Thoracic aorta (tissue), 2 donors: ENCODE measurements at regions not wholly inside any gene's neighbourhood (a gene's known extent, or its start where the extent isn't known, plus 50 kb on each side); places are given as distances from the start of the nearest gene placed in this dataset.

Experiments used
- ATAC-seq: fragments of 150-250 bp; one replicate; pipeline ENCODE4 v1.8.0; 2017; ENCODE audit warnings: low read depth; ENCODE audit not compliant: insufficient number of reproducible peaks, low FRiP score
- DNase-seq: peaks from one replicate; pipeline ENCODE4 v3.0.0-alpha.2; 2020; ENCODE audit warnings: low spot score
- H3K27ac ChIP-seq, 2 donors: fragments of 200-600 bp; sonication (generic); 1 replicate in 1 of 2; 2 replicates in 1 of 2; pipeline ENCODE4 v1.5.1; 2016; ENCODE audit warnings: mild to moderate bottlenecking in 2 of 2, moderate library complexity in 2 of 2
- H3K27me3 ChIP-seq: fragments of 200-600 bp; sonication (generic); replicated peaks from 2 replicates; pipeline ENCODE4 v1.6.0; 2016; ENCODE audit warnings: mild to moderate bottlenecking; ENCODE audit not compliant: insufficient read depth
- H3K36me3 ChIP-seq: fragments of 200-600 bp; sonication (generic); one replicate; pipeline ENCODE4 v1.5.1; 2016
- H3K4me1 ChIP-seq, 2 donors: fragments of 200-600 bp; sonication (generic); 1 replicate in 1 of 2; 2 replicates in 1 of 2; pipeline versions ENCODE4 v1.5.1 to v1.6.0; 2016; ENCODE audit warnings: low read depth in 2 of 2, mild to moderate bottlenecking in 1 of 2; ENCODE audit not compliant: control insufficient read depth in 1 of 2
- H3K4me3 ChIP-seq: fragments of 200-600 bp; sonication (generic); 2 replicates; pipeline ENCODE4 v1.5.1; 2016; ENCODE audit warnings: mild to moderate bottlenecking
- H3K9me3 ChIP-seq: fragments of 200-600 bp; sonication (generic); 2 replicates; pipeline ENCODE4 v1.5.1; 2016
- TF ChIP-seq, protein P1 (sequence below): fragments of 200-600 bp; sonication (generic); IDR thresholded peaks from one replicate; pipeline ENCODE4 v1.5.1; 2019; ENCODE audit warnings: antibody characterized with exemption

DNA sequence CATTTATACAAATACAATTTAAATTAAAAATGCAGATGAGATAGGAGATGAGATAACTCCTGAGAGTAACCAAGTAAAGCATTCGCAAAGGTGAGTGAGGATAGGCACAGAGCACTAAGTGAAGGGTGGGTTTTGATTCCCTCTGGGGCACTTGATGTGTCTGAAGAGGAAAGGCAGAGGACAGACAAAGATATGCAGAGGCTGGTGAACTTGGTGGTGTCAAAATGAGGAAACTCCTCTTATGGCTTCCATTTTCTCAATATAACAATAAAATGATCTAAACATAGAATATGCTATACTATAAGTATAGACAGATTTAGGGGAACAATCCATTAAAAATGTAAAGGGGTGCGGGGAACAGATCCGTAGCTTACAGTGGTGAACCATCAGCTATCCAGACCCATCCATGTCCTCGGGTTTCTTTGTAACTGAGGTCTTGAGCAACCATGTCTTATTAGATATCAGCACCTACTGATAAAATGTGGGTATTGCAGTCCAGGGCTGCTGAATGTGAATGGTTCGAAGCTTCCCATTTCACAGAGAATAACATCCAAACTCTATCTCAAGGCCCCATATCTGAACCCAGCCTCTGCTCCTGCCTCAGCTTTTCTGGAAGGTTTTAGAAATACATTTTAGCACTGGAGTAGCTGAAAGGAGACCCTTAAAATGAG lies 73.9 kb upstream of the SLC10A2 start:
- Histone ChIP-seq H3K9me3 (no peaks in the 10 kb centered on the region), H3K36me3 (no peaks in the 10 kb centered on the region), H3K4me3 (no peak overlapping the region), H3K4me1 (no peaks in the 10 kb centered on the region), H3K27me3 (no peaks in the 10 kb centered on the region), H3K27ac (no peak overlapping the region)
- DNase-seq (no peak), ATAC-seq (no peak)
- TF ChIP-seq, protein P1, sequence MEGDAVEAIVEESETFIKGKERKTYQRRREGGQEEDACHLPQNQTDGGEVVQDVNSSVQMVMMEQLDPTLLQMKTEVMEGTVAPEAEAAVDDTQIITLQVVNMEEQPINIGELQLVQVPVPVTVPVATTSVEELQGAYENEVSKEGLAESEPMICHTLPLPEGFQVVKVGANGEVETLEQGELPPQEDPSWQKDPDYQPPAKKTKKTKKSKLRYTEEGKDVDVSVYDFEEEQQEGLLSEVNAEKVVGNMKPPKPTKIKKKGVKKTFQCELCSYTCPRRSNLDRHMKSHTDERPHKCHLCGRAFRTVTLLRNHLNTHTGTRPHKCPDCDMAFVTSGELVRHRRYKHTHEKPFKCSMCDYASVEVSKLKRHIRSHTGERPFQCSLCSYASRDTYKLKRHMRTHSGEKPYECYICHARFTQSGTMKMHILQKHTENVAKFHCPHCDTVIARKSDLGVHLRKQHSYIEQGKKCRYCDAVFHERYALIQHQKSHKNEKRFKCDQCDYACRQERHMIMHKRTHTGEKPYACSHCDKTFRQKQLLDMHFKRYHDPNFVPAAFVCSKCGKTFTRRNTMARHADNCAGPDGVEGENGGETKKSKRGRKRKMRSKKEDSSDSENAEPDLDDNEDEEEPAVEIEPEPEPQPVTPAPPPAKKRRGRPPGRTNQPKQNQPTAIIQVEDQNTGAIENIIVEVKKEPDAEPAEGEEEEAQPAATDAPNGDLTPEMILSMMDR = no peak

DNA sequence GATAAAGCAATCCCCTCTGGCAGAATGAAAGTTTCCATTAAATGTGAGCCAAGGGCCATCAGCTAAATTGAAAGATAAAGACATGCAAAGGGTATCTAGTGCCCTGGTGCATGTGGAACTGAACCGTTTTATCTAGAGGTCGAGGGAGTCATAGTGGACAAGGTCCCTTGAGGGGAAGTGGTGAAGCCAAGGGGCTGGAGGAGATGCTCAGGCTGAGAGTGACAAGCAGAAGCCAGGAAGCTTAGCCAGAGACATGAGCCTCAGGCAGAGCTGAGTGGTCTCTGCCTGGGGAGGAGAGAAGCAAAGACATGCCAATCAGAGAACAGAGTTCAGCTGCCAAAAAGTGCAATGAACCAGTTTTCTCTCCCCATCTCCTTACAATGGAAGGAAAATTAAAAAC lies 68.1 kb upstream of the SLC10A2 start:
- no peak overlapping the region for H3K4me3 ChIP-seq
- H3K4me1 ChIP-seq = no peaks in the 10 kb centered on the region
- no peaks in the 10 kb centered on the region for H3K9me3 ChIP-seq
- TF ChIP-seq, protein P1 = no peak
- ATAC-seq (no peak), DNase-seq (no peak)
- no peaks in the 10 kb centered on the region for H3K36me3 ChIP-seq
- H3K27me3 ChIP-seq = no peaks in the 10 kb centered on the region
- no peak overlapping the region for H3K27ac ChIP-seq

DNA sequence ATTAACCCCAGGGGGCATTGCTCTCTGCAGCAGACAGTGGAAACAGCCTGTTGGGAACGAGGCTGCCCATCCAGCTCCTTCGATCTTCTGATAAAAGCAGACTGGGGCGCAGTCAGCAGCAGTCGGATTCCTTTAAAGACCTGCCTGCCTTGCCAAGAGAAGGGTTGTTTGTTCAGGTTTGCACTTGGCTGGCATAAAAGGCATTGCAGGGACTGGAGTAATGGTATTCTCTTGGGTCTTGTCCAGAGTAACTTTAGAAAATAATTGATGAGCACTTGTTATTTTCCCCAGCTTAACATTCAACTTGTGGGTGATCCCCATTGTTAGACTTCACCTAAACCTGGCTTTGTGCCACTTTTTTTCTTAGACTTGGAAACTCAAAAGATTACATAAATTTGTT lies 67.3 kb upstream of the SLC10A2 start:
- no peak for DNase-seq
- Histone ChIP-seq H3K4me1 (no peaks in the 10 kb centered on the region), H3K4me3 (no peak overlapping the region), H3K9me3 (no peaks in the 10 kb centered on the region), H3K36me3 (no peaks in the 10 kb centered on the region), H3K27me3 (no peaks in the 10 kb centered on the region), H3K27ac (no peak overlapping the region)
- ATAC-seq = no peak
- TF ChIP-seq, protein P1 = no peak

DNA sequence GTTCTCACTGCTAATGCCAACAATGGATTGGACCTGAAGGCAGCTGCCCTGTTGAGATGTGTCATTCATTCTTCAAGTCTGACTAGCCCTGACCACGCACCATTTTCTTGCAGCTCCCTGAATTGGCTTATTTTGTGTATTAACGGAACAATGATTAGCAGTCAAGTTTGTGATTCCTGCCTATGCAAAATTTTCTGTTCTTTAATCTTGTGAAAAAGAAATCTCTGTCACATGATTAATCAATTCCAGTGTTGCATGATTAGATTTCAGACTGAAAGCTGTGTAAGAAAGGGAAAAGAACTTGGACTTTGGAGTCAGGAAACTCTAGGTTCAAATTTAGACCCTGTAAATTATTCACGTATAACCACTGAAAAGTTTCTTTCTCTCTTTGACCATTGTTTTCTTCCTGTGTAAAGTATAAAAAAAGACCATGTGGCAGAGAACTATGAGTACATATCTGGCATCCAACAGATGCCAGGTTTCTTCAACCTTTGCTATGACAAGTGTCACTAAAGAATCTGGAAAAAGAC lies 64.5 kb upstream of the SLC10A2 start:
- Histone ChIP-seq H3K27ac (no peak overlapping the region), H3K9me3 (no peaks in the 10 kb centered on the region), H3K36me3 (no peaks in the 10 kb centered on the region), H3K4me1 (no peaks in the 10 kb centered on the region), H3K27me3 (no peaks in the 10 kb centered on the region), H3K4me3 (no peak overlapping the region)
- ATAC-seq (no peak), DNase-seq (no peak)
- TF ChIP-seq, protein P1 = no peak

GRCh38 chr13:103130146-103130545 lies 63.9 kb upstream of the SLC10A2 start:
- H3K4me3 ChIP-seq = no peak overlapping the region
- no peaks in the 10 kb centered on the region for H3K9me3 ChIP-seq
- DNase-seq (no peak), ATAC-seq (no peak)
- no peaks in the 10 kb centered on the region for H3K4me1 ChIP-seq
- H3K27me3 ChIP-seq = no peaks in the 10 kb centered on the region
- TF ChIP-seq, protein P1 = no peak
- no peaks in the 10 kb centered on the region for H3K36me3 ChIP-seq
- no peak overlapping the region for H3K27ac ChIP-seq
